NCI-H526 treated with DMSO at 0.1 percent for 48 hours (cell line): ENCODE measurements at regions not wholly inside any gene's neighbourhood (a gene's known extent, or its start where the extent isn't known, plus 50 kb on each side); places are given as distances from the start of the nearest gene placed in this dataset.
A peak's percentile ranks its signal among the peaks of the same experiment; 100 is the strongest.

Experiments used
- DNase-seq: peaks from one replicate; lab custom pipeline; 2025; lab: John Stamatoyannopoulos, UW

DNA sequence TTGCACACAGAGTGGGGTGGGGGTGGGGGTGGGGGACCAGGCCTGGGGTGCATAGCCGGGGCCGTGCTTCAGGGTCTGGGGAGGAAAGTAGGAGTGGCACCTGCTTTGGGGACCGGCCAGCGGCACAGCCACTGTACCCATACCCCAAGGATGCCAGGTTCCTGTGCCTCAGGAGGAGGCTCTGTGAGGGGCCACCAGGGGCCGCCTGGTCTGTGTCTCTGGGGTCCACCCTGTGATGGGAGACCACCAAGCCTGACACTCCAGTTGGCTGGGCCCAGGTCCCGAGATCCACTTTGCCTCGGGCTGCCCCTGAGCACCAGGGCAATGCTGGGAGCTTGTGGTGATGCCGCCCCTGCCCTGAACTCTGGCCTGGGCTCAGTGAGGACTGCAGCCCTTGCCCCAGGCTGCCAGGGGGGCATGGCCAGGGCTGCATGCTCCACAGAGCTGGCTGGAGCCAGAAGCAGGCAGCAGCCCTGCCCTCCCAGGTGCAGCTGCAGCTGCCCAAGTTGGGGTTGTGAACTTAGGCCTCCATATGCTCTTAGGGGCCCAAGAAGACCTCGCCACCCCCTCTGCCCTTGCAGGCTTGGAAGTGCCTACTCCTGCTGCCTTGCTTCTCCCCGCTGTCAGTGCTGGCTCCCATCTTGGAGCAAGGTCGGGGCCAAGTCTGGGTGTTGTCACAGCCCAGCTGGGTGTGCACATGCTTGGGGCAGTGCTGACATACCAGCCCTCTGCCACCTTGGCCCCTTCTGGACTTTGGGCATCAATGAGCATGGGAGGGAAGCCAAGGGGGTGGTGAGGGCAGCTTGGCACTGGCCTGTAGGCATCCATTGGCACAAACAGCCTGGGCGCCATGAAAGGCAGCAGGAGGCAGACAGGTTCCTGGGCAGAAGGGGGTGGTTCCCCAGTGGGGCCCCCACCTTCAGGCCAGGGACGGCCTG, 123.3 kb upstream of the THY1 start:
- no peak for DNase-seq

DNA sequence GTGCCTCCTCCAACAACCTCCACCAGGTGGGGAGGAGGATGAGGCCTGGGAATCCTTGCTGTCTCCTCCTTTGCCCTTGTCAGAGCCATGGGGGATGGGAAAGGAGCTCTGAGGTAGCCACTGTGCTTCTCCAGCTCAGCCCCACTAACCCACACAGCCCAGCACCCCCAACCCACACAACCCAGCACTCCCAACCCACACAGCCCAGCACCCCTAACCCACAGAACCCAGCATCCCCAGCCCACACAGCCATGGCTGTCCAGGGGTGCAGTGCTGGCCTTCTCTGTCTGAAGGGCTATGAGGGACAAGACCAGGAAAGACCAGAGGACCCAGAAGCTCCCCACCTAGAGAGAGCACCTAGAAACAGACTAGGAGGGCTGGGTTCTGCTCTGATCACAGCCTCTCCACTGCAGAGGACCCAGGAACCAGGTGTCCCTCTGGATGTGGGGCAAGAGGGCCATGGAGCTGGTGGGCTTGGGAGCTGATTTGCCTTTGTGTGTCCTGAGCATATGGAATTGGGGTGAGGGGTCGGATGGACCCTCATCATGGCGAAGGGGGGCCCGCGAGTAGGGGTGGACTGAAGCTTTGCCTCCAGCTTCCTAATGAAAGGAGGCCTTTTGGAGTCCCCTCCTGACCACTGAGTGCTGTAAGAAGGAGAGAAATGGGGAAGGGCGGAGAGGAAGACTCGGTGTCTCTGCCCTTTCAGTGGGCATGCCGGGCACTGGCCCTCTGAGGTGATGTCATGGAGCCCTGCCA, 117.6 kb upstream of the THY1 start:
- DNase-seq: no peak

DNA sequence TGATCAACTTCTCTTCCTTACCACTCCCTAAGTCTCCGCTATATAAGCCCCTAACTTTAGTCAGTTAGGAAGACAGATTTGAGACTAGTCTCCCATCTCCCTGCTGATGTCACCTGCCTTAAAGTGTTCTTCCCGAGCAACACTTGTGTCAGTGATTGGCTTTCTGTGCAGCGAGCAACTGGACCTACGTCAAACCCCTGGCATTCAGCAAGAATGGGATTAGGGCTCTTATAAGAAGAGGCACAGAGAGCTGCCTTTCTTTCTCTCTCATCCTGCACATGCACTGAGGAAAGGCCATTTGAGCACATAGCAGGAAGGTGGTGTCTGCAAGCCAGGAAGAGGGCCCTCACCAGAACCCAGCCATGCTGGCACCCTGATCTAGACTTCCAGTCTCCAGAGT, 116.6 kb upstream of the THY1 start:
- no peak for DNase-seq

DNA sequence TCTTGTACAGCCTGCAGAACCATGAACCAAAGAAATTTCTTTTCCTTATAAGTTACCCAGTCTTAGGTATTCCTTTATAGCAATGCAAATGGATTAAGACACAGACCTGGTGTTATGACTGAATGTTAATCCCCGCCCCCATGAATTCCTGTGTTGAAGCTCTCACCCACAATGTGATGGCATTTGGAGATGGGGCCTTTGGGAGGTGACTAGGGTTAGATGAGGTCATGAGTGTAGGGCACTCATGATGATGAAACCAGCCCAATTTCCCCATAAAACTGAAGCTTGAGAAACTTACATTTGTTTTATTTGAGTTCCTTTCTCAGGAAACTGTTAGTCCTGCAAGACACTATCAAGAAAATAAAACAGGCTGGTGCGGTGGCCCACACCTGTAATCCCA, 115.8 kb upstream of the THY1 start:
- no peak for DNase-seq

DNA sequence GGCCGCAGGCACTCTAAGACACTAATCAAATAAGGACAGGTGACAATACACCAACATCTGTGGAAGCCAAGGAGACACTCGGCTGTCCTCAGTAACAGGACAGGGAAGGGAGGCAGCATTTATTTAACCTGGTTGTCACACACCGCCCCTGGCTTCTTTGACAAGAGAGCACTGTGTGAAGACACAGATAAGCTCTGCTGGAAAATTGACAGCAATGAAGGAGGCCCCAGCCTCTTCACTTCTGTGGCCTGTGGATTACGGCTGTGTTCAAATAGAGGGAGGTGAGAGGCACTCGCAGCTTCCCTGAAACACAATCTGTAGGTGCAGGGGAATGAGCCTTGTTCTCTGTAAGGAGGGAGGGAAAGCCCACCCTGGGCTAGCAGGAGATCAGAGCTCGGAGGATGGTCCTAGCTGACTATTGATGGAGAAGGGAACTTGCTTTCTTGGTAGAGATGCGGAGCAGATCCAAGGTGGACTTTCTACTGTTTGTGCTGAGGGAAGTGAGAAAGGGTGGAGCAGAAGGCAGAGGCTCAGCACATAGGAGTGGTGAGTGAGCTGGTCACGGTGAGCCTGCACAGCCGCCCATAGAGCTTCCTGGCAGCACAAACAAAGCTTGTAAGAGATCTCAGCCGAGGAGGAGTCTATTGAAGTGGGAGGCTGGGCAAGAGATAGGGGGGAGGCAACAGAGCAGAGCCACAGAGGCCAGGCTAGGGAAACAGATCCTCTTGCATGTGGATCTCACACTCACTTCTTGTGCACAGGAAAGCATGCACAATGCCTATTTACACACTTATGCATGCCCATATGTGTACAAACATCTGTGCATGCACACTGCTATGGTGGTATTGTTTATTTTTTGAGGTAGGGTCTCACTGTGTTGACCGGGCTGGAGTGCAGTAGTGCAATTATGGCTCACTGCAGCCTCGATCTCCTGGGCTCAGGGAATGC, 114.6 kb upstream of the THY1 start:
- DNase-seq: no peak

DNA sequence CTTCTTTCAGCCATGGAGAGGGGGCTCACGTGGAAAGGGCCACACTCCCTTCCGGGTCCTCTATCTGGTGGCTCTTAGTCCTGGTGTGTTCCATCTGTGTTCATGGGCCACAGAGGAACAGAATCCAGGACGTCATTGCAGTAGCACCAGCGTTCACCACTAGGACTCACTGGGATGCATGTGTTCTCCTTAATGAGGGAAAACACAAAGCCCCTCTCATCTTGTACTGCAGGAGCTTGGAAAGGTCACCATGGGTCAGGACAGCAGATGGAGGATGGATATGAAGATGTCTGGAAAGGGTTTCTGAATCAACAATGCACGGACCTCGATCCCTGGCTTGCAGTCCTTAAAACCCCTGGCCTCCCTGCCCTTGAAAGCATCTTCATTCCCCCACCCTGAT, 113.8 kb upstream of the THY1 start:
- no peak for DNase-seq

DNA sequence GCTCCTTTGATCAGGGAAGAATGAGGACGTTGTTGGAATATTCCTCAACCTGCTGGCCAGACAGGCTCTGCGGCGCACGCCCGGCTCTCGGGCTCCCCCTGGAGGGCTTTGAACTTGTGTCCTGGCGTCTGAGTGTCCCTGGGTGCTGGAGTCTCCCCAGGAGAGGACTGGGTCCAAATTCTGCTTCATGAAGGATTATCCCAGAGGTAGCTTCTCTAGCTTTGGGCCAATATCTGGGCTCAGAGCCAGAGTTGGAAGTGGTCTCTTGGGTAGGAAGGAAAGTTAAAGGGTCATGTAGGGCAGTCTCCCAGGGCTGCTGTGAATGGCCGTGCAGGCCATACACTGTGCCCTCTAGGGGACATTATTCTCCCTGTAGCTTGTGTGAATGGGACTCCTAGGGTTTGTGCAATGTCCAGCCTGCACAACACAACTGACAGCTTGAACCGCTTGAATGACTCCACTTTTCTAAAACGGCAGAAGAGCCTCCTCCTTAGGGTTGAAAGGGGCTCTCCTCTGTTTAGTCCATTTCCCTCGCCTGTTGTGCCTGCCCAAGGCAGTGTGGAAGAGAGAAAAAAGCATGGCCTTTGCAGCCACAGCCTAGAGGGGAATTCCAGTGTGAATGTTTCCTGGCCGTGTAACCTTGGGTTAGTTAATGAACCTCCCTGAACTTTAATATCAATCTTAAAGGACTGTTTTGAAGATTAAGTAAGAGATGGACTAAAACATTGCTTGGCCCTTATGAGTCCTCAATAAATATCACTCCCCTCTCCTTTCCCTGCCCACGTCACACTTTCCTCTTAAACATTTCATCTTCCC, 111.2 kb upstream of the THY1 start:
- peak; percentile 80 for DNase-seq

DNA sequence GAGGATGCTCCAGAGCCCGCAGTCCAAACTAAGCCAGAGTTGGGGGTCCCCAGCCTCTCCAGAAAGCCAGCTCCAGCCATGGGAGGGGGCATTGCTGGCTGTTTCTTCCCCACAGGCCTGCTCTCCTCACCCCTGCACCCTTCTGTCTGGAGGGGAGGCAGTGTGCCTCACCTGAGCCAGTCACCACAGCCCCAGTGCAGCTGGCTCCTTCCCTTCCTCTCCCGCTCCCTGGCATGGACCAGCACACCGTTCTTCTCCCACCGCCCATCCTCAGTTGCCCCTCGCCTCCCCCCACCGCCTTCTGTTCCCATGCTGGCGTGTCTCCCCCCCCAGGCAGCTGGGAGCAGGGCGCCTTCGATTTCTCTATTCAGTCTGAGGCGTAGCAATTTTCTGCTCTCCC, 110.5 kb upstream of the THY1 start:
- no peak for DNase-seq

DNA sequence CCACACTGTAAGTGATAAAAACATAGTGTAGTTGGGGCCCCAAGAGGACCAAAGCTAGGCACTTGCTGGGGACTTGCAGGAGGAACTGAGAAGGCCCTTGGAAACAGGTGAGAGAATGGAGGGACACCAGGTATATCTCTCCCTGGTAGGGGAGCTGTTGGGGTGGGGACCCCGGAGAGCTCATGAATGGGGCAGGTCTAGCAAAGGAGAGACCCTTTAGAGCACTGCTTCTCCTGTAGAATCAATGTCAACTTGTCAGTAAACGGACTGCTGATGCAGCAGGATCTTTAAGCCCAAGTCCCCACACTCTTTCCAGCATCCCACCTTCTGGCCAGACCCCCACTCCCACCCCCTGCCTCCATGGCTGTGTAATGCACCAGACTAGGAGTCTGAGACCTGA, 109.6 kb upstream of the THY1 start:
- no peak for DNase-seq

DNA sequence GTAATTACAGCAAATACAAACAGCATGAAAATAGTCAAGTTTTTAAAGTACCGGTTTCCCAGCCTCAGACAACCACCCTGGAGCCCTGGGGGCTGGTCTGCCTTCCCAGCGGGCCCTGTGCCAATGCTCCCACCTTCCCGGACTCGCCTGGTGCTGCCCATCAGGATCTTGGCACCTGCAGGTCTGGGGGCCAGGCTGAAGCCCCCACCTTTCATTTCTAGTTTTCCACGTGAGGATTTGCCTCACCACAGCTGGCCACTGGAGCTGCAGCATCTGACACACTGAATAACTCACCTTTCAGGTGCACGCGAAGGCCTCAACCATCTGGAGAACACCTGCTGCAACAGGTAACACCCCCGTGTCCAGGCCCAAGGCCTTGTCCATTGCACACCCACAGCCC, 108.7 kb upstream of the THY1 start:
- DNase-seq: no peak

DNA sequence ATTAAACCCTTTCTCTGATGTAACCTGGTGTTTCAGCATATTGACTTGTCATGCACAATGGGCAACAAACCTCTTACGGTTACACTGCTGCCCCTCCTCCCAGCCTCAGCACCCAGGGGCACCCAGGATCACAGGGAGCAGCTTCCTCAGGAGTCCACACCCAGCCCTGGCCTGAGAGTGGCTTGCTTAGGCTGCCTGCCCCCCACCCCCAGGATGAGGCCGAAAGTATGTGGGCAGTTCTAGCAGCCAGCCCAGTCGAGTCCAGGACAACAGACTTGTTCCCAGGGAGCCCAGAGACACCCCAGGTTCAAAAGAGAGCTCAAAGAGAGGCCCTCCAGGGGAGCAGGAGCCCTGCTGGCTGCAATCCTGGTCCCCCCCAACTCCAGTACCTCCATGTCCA, 108.1 kb upstream of the THY1 start:
- DNase-seq: no peak

DNA sequence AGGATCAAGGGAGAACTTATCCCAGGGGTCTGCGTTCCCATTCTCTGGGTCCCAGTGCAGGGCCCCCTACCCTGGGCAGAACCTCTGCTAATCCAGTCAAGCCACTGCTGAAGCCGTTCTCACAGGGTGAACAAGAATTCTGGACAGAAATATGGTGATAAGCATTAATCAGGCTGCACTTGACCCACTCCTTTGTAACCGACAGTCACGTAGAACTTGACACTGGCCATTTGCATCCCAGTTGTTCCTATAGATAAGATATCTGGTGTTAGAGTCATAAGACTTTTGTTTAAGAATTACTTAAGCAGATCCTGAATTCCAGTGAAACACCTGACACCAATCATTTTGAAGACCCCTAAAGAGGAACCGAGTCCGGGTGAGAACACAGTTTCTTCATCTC, 107.5 kb upstream of the THY1 start:
- no peak for DNase-seq

DNA sequence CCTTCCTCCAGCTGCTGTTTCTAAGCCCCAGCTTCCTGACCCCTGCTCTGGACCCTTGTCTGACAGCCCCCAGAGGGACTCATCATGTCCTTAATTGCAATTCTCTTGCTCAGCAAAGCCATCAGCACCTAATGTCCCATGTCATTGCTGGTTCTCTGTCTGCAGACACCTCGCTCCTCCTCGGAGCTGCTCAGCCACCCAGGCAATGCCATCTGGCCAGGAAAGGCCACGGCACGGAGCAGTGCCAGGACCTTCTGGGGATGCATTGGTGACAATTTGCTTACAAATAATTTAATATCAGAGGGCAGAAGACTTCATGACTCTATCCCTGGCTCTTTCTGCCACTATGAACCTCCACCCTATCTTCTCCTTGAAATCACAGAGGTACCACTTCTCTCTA, 107.0 kb upstream of the THY1 start:
- DNase-seq: no peak

DNA sequence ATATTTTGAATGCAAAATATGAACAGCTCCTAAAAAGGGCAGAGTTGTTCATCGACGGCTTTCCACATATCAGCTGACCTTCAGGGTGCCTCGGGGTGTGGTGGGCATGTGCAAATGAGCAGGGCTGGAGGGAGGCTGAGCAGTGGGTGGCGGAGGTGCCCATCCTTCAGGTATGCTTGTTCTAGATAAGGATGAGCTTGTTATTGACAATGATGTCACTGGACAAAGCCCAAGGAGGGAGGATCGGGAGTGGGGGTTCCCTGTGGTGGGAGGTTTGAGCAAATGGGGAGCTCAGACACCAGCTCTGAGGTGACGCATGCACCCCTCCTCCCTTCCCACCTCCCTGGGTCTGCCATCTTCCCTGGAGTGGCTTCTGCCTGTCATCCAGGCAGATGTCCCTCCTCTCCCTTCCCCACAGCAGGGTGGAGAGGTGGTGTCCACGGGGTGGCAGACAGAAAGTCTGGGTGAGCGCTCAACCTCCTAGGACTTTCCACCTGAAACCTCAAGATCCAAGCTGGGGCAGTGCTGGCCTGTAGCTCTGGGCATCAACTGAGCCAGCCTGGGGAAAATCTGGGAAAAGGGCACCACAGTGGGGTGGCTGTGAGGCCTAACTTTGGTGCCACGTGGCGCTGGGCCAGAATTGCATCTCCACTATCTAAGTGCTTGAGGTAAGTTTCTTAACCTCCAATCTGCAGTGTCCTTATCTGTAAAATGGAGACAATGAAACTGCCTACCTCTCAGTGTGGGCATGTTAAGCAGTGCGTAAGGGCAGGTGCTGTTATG, 106.3 kb upstream of the THY1 start:
- no peak for DNase-seq

DNA sequence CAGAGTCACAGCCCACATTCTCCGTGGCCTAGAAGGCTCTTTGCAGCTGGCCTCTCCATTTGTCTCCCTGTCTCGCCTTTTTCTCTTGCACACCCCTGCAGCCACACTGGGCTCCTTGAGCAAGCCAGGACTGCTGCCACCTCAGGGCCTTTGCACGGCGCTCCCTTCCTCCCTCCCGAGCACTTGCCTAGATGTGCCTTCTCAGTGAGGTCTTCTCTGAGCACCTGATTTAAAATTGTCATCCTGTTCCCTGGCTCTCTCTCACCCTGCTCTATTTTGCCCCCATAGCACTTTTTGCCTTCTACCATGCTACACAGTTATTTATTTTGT, 102.9 kb upstream of the THY1 start:
- DNase-seq: no peak

DNA sequence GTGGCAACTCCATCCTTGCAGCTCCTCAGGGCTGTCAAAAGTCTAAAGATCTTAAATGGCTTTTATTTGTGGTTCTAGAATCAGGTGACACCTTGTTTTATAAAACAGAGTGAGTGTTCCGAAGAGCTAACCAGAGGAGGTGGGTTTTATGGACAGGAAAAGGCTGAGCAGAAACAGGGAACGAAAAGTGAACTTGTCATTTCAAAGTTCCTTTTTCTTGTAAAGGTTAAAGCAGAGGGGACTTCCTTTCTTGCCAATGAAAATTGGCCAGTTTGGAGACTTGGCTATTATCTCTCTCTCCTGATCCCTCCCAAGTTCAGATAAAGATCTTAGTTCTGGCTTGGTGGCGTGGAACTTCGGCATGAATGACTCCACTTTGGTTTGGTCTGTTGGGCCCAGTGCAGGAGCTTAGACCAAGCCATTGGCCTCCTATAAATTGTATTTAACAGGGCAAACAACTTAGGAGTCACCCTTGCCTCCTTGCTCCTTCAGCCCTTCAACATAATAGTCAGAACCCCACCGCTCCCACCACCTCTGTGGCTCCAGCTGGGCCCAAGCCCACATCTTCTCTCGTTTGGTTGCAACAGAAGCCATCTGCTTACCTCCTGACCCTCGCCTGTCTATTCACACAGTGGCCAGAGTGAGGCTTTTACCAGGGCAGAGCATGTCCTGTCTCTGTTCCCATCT, 102.4 kb upstream of the THY1 start:
- DNase-seq: no peak

DNA sequence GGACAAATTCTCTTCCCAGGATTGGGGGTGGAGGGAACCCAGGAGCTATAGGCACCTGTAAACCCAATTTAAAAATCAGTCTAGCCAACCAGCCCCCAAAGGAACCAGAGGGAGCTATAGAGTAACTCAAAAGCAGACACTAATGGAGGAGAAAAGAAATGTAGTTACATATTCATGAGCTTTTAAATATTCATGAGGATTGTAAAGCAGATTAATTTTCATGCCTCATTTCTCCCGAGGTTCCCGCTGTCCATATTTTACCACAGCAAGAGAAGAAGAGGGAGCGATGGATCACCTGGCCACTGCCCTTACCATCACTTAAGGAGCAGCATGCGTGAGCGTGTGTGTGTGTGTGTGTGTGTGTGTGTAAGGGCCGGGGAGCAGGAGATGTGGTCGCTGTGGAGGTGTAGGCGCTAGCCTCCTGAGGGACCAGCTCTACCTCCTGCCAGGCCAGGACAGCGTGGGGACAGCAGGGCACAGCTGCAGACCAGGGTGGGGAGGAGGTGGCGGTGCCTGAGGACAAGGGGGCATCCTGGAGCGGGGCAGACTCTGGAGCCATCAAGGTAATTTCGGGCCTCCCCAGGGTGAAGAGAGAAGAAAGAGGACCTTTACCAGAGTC, 100.7 kb upstream of the THY1 start:
- peak; percentile 93 for DNase-seq

DNA sequence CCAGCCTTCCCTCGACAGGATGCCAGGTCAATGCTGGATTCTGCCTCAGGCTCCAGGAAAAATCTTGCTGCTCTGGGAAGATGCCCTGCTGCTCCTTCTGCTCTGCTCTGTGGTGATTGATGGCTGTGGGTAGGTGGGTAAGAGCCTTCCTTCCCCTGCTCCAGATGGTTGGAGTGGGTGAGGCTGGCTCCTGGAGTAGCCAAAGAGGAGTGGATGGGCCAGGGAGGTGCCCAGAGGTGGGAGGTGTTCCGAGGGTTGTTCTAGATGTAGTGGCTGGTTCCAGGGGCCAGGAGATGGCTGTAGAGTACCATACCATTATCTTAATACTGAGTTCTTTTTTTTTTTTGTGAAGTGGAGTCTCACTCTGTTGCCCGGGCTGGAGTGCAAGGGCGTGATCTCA, 99.6 kb upstream of the THY1 start:
- DNase-seq: no peak

DNA sequence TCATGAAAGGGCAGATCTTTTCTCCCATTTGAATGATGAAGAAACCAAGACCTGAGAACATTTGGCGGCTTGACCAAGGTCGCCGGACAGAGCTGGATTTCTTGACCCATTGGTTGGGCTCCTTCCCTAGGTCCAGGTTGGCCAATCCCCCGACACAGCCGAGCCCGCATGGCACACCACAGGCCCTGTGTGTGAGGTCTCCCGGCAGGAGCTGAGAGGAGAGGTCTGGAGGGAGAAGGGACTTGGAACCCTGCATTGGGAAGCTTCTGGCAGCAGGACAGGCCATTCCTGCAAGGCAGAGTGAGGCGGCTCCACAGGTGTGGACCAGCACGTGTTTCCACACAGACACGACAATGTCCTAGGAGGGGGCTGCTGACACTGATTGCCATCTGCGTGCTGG, 98.6 kb upstream of the THY1 start:
- no peak for DNase-seq

DNA sequence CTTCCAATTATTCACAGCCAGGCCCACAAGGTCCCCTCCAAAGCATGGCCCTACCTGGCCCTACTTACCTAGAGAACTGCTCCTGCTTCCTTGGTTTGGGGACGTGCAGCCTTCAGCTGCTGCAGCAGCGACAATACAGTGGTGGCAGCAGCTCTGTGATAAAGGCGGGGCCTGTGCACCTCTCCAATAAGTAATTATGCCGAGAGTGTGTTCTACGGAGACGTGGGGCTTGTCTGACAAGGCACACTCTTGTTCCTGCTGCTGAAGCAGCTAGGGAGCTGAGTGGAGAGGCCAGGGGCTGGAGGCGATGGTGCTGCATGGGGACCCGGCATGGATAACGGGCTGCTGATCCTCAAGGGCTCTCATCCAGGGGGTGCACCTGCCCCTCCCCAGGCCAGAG, 98.0 kb upstream of the THY1 start:
- DNase-seq: no peak
